HG02840 (cell line): ENCODE measurements at regions not wholly inside any gene's neighbourhood (a gene's known extent, or its start where the extent isn't known, plus 50 kb on each side); places are given as distances from the start of the nearest gene placed in this dataset.
"Not testable (repeated sequence)": the region's sequence is repeated elsewhere in the genome, so short reads cannot be mapped to it uniquely, and the experiment has no call there.

Experiments used
- ATAC-seq: cut with Tn5 transposase; IDR thresholded peaks from one replicate; pipeline ENCODE4 v1.9.1; 2021; ENCODE audit warnings: mild to moderate bottlenecking, moderate library complexity, moderate number of reproducible peaks; ENCODE audit not compliant: unreplicated experiment, low FRiP score

DNA sequence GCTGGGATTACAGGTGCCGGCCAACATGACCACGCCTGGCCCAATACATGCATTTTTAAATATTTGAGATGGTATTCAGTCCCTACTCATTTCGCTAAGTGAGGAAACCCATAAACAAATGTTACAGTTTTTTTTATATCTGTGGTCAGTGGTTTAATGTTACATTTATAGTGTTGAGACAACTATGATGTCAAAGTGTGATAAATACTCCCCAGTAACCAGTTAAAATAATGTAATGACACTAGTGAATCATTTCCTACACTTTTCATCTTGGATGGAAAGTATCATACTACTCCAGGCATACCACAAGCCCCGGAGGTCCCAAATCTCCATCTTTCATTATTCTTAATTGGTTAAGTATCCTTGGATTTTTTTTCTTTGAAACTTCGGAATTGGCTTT lies 87.5 kb upstream of the KIF26B start:
- ATAC-seq = no peak

DNA sequence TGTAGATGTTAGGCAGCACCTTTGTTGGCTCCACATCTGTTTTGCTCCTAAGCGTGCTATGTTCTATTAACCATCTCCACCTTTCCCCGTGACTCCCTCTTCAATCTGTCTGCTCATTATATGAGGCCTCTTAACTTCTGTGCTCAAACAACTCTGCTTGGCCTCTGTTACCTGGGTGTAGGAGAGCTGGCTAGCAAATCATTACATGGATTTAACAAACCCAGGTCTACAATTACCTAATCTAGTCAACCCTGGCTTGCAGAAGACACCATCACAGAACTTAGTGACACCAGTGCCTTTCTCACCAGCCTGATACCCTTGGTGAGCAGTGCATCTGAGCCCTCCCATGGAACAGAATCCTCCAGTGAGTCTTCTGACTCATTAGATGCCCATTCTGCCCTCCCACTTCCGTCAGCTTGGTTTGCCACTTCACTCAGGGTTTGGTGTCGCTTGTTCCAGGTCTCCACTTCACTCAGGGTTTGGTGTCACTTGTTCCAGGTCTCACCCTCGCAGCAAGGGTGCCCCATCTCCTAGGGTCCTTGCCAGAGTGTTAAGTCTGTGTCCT lies 92.0 kb upstream of the KIF26B start:
- ATAC-seq = no peak

DNA sequence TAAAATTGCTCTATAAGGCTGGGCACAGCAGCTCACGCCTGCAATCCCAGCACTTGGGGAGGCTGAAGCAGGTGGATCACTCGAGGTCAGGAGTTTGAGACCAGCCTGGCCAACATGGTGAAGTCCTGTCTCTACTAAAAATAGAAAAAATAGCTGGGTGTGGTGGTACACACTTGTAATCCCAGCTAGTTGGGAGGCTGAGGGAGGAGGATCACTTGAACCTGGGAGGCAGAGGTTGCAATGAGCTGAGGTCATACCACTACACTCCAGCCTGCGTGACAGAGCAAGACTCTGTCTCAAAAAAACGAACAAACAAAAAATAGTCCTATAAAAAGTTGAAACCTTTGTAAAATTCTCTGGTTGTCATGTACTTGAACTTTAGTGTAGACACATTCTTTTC lies 93.0 kb upstream of the KIF26B start:
- ATAC-seq = not testable (repeated sequence)

DNA sequence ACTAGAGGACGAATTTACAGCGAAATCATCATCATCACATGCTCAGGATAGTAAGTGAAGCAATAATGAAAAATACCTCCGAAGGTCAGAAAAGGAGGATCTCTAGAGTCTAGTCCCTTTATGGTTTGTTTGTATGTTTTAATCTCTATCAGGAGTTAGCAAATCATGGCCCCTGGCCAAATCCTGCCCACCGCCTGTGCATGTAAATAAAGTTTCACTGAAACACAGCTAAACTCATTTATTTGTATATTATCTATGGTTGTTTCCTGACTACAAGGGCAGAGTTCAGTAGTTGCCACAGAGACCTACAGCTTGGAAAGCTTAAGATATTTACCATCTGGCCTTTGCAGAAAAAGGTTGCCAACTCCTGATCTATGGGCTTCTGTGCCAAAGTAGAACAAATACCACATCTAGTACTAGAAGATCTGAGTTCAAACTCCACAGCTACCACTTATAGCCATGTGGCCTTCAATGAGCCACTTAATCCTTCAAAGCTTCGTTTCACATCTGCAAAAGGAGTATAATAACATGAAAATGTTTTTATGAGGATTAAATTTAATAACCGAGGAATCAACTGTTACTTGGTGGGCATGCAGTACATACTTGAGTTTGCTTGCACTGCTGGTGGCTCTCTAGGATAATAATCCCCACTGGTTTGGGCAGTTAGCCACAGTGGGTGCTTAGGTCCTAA lies 94.0 kb upstream of the KIF26B start:
- no peak for ATAC-seq

DNA sequence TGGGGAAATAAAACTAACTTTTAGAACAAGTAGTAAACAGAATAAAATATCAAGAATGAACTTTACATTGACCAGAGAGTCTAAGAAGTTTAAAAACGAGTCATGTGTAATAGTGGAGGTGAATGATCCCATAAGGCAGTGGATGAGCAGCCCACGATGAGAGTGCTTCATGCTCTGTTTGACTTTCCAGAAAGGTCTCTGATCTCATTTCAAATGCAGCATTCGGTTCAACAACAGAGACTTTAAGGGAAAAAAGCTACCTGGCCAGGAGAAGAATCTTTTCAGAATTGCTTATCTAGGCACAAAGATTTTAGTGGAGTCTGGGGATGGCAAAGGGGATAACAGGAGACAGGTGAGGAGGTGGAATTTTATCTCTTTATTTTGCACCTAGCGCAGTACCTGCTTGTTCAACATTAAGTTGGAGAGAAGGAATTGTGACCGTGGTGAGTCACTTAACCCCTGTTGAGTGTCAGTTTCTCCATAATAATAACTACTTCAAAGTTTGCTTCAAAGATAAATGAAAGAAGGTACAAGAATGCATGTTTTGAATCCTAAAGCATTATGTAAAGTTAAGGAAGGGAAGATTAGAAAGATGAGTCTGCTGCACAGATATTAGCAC lies 94.9 kb upstream of the KIF26B start:
- ATAC-seq = no peak

DNA sequence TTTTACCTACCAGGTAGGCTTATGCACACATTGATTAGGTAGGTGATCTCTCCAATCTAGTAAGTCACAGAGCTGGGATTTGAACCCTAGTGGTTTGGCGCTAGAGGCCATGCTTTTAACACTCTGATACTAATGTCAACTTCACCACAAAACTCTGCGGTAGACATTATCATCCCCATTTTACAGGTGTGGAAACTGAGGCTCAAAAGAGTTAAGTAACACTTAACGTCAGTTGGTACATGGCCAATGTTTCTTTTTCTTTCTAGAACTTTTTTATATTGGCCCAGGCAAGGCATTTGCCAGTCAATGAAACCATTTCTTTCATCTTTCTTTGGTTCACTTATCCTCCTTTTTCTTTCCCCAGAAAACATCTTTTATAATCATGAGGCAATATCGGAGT lies 95.9 kb upstream of the KIF26B start:
- ATAC-seq = no peak

DNA sequence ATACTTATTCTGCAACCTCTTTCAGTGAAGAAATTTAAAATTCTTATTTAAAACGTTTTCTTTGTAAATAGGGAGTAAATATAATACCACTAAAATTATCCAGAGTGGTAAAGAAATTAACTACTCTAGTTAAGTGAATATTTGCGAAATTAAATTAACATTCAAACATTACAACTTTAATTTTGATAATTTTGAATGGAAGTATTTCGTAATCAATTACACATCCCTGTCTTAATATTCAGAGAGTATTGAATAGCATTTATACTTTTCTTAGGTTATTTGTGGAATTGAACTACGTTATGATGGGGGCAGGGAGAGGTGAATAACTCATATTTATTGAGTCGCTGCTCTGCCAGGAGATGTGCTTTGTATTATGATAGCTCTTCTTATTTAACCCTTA lies 96.3 kb upstream of the KIF26B start:
- no peak for ATAC-seq

DNA sequence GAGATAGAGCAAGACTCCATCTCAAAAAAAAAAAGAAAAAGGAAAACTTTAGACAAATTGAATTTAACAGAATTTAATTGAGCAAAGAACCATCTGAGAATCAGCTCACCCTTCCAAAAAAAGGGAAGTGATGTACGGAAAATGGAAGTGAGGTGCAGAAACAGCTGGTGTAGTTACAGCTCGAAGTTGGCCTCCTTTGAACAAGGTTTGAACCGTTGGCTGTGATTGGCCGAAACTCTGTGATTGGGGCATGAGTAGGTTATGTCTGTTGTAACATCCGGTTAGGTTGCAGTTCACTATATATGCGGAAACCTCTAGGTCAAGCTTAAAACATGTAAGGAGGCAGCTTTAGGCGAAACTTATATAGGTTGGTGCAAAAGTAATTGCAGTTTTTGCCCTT lies 97.9 kb upstream of the KIF26B start:
- no peak for ATAC-seq

DNA sequence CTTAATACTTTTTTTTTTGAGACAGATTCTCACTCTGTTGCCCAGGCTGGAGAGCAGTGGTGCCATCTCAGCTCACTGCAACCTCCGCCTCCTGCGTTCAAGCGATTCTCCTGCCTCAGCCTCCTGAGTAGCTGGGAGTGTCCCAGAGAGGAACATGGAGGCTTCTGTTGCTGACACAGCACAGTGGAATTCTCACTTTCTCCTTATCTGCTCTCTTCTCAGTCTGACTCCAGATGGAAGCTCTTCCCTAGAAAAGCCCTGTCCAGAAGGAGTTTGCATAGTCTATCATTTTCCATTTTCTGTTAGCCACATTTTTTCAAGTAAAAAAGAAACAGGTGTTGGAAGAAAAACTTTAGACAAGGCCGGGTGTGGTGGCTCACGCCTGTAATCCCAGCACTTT lies 98.5 kb upstream of the KIF26B start:
- ATAC-seq = not testable (repeated sequence)

DNA sequence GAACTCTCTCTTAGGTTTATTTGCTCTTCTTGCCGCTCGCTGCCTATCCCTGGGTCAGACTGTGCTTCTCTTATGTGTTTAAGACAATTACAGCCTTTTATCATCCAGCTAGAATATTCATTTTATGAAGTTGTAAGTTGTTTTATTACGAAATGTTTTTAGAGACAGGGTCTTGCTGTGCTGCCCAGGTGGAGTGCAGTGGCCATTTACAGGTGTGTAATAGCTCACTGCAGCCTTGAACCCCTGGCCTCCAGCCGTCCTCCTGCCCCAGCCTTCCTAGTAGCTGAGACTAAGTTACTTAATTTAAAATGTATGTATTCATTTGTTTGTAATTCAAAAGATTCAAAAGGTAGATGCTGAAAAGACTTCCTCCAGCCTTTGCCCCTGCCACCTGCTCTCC lies 99.0 kb upstream of the KIF26B start:
- ATAC-seq = no peak

DNA sequence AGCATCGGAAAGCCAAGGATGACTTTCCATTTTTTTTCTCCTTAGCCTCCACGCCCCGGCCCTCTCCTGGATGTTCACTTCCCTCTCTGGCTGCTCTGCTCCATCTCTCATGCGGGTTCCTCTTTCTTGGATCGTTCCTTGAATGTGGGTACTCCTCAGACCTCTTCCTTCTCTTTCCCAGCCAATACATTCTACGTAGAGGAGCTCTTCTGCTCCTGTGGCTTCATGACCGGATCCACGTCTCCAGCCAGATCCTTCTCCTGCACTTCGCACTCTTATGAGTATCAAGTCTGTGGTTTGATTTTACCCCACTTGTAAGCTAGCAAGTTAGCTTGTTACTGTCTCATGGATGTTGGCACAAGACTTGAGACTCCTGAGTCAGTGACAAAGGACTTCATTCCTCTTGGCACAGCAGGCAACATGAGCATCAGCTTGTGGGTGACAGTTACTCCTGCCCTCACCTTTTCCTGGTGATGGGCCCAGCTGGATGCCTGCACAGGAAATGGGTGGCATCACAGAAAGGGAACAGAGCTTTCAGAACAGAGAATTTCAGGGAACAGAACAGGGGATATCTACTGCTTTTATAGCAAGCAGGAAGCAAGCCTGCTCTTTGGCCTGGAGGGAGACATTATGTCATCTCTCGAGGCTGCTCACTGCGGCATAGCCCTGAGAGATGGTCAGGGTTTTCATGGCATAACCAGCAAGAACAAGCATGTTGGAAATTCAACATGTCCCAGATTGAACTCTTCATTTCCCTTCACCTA lies 100.1 kb upstream of the KIF26B start:
- ATAC-seq = no peak

DNA sequence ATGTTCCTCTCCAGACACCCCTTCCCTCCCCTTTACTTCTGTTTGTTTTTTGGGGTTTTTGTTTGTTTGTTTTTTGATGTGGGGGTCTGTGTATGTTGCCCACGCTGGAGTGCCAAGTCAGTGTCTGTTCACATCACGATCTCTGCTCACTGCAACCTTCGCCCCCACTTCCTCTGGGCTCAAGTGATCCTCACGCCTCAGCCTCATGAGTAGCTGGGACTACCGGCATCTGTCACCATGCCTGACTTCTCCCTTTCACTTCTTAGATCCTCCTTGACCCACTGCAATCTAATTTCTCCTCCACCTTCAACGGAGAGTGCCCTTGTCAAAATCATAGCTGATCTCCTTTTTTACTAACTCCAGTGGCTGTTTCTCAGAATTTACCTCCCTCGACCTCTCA lies 100.7 kb upstream of the KIF26B start:
- no peak for ATAC-seq

DNA sequence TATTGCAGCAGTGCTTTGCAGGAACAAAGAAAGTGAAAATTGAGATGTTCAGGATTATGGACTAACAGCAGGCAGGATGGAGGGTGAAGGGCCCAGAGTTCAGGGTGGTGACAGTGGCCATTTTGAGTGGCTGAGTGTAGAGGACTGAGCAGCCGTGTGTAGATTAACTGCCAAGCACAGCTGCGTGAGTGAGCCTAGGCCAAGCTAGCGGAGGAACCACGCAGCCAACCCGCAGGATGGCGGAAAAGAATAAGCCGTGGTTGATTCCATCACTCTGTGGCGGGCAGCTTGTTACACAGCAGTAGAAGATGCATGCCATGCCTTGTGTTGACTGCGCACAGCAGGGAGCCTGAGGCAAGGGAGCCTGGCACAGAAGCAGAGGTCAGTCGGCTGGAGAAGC lies 102.5 kb upstream of the KIF26B start:
- ATAC-seq = no peak

DNA sequence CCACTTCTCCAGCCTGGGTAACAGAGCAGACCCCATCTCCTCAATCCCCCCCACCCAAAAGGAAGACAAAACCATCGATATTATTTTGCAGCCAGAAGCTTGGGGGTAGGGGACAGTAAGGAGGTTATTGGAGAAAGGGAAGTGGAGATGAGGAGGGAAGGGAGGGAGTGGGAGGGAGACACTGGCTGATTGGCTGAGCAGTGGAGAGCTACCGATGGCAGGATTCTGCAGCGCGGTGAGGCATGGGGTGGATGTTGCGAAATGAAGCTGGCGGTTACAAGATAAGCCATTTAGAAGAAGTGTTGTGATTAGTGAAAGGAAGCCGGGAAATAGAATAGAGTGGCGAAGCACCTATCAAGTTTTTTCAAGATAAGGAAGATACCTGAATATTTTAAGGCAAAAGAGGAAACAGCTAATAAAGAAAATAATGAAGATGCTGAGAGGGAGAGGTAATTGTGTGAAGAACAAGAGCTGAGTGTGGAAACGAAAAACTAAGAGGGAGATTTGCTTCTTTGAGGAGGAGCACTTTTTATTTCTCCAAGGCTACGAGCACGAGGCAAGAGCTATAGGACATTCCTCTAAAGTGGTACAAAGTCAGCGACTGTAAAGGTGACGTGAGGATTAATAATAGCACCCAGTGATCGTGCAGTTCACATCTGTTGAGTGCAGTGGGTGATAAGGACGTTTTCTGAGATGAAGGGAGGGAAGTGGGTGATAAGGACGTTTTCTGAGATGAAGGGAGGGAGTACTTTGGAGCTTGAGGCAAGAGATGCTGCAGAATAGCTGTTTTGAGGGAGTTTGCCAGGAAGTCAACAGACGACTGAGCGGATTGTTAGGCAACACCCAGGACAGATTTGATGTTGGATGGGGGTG lies 103.2 kb upstream of the KIF26B start:
- ATAC-seq = no peak

DNA sequence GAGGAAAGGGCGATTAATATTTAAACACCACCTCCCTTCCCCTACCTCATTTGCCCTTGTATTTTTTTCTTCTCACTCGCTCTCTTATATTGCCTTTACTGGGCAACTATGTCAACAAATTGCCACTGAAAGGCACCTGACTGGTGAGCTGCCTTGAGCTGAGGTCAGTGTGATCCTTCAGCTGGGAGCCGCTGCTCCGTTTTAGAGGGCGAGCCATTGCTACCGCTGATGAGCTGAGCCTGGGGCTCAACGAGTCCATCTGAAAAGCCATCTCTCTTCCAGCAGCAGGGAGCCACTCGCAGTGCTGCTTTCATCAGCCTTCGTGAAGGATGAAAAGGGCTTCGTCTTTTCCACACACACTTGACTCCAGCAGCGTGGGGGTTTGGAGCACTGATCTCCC lies 108.0 kb upstream of the KIF26B start:
- ATAC-seq = no peak

DNA sequence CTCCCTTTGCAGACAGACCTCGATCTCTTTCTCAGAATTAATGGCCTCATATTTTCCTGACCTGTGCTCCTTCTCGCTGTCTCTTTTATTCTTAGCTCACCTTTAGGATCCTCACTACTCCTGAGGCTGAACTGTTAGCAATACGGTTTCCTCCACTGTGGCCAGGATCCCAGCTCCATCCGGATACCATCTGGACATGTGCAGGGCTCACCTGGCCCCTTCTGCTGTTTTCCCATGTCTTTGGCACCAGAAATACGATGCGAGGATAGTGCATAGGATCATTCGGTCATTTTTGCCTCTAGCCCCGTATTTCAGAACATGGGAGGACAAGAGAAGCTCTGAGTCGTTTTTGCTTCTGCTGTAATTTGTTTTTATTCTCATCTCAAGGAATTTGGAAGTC lies 108.5 kb upstream of the KIF26B start:
- no peak for ATAC-seq

DNA sequence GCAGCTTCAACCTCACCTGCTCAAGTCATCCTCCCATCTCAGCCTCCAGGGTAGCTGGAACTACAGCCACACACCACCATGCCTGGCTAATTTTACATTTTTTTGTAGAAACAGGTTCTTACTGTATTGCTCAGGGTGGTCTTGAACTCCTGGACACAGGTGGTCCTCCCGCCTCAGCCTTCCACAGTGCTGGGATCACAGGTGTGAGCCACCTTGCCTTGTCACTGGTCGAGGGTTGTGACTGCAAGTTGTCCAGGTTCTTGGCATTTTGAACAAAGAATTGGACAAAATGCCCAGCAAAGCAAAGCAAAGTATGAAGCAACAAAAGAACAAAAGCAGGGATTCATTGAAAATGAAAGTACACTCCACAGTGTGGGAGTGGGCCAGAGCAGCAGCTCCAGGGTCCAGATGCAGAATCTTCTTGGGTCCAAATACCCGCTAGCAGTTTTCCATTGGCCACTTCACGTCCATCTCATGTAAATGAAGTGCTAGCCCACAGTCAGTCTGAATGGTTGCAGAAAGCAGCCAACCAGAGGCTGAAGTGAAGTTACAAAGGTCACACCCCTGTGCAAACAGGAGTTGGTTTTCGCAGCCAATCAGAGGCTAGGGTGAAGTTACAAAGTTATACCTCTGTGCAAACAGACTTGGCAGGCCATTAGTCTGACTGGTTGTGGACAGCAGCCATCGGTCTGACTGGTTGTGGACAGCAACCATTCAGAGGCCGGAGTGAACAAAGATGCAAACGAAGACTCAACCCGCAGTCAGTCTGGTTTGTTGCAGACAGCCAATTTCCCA lies 109.5 kb upstream of the KIF26B start:
- ATAC-seq = no peak

DNA sequence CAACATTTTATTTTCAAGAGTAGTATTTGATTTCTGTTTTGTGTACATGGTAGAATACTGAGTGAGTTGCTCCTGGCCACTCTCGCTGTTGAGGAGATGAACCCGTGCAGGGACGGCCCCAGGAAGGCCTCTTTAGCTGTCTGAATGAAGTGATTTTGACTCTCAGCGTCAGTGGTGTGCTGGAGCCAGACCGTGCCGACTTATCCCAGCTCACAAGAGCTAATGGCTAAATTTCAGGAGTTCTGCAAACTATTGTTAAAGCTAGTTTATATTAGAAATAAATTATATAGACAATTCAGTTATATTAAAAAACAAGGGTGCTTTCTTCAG lies 111.2 kb upstream of the KIF26B start:
- no peak for ATAC-seq

DNA sequence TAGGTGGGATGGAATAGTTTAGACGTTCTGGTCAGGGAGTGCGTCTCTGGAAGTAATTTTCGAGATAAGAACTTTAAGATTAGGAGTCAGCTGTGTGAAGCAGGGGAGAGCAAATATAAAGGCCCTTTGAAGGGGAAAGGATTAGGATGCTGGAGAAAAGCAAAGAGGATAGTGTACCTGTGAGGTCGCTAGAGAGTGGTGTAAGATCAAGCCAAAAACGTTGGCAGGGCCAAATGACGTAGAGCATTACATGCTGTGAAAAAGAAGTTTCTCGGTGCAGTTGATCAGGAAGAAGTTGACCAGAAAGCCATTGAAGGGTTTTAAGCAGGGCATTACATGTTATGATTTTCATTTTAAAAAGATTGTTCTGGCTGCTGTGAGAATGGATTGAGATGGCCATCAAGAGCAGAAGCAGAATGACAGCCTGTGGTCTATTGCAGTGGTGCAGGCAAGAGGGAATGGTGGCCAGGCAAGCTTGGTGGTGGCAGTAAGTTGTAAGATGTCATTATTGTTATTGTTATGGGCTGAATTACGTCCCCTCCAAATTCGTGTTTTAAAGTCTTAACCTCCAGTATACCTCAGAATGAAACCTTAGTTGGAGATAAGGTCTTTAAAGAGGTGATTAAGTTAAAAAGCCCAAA lies 113.6 kb upstream of the KIF26B start:
- no peak for ATAC-seq
